NOMO-1 (cell line): ENCODE measurements at regions not wholly inside any gene's neighbourhood (a gene's known extent, or its start where the extent isn't known, plus 50 kb on each side); places are given as distances from the start of the nearest gene placed in this dataset.

Experiments used
- DNase-seq, 2 experiments: peaks; one replicate each; lab custom pipeline; 2025; ENCODE audit not compliant: unreplicated experiment in 2 of 2; lab: John Stamatoyannopoulos, UW

- DNase-seq: no peak
These were observed 152.8 kb downstream of the BCL11A start for GRCh38 chr2:60400462-60401246.

GRCh38 chr2:60394463-60394862 is 159.0 kb downstream of the BCL11A start:
- DNase-seq: no peak

GRCh38 chr2:60391649-60392375 is 161.6 kb downstream of the BCL11A start:
- no peak for DNase-seq

- DNase-seq: no peak
These were observed 162.2 kb downstream of the BCL11A start for GRCh38 chr2:60391230-60391629.

- no peak for DNase-seq
These were observed 167.0 kb downstream of the BCL11A start for GRCh38 chr2:60386436-60386835.

- DNase-seq: peak; percentile 39 to 63
These were observed 167.8 kb downstream of the BCL11A start for GRCh38 chr2:60385648-60386047.

- DNase-seq: no peak
These were observed 169.9 kb downstream of the BCL11A start for GRCh38 chr2:60383401-60384143.

- no peak for DNase-seq
These were observed 173.0 kb downstream of the BCL11A start for GRCh38 chr2:60380411-60380810.

- DNase-seq: no peak
These were observed 173.8 kb downstream of the BCL11A start for GRCh38 chr2:60379684-60380083.

GRCh38 chr2:60379216-60379615 is 174.2 kb downstream of the BCL11A start:
- no peak for DNase-seq

GRCh38 chr2:60377825-60378224 is 175.6 kb downstream of the BCL11A start:
- DNase-seq: no peak

- no peak for DNase-seq
These were observed 177.2 kb downstream of the BCL11A start for GRCh38 chr2:60376252-60376651.

- DNase-seq: peak; percentile 21 to 22
These were observed 181.8 kb downstream of the BCL11A start for GRCh38 chr2:60371681-60372080.

- DNase-seq: no peak
These were observed 182.2 kb downstream of the BCL11A start for GRCh38 chr2:60371219-60371618.

GRCh38 chr2:60370814-60371213 is 182.6 kb downstream of the BCL11A start:
- DNase-seq: no peak

- no peak for DNase-seq
These were observed 185.0 kb downstream of the BCL11A start for GRCh38 chr2:60368456-60368855.

- peak; percentile 86 to 89 for DNase-seq
These were observed 187.2 kb downstream of the BCL11A start for GRCh38 chr2:60366135-60366712.

- no peak for DNase-seq
These were observed 187.9 kb downstream of the BCL11A start for GRCh38 chr2:60365556-60365955.

GRCh38 chr2:60364491-60364890 is 189.0 kb downstream of the BCL11A start:
- no peak for DNase-seq

GRCh38 chr2:60361498-60361897 is 192.0 kb downstream of the BCL11A start:
- no peak for DNase-seq

GRCh38 chr2:60359569-60359968 is 193.9 kb downstream of the BCL11A start:
- DNase-seq: no peak
